SK-N-SH (cell line): ENCODE measurements at regions not wholly inside any gene's neighbourhood (a gene's known extent, or its start where the extent isn't known, plus 50 kb on each side); places are given as distances from the start of the nearest gene placed in this dataset.

Experiments used
- CTCF ChIA-PET: fragments of 300-600, 350-600 bp; formaldehyde crosslinking; extraction: SDS; loops from one replicate; lab custom pipeline; 2021; lab: Yijun Ruan, JAX
- POLR2A ChIA-PET: fragments of 350-600 bp; sonication (Branson Sonifier 250); formaldehyde crosslinking; extraction: SDS; loops from one replicate; lab custom pipeline; 2020; ENCODE audit warnings: antibody characterized with exemption, inconsistent platforms; lab: Yijun Ruan, JAX
- DNase-seq: peaks from one replicate; pipeline ENCODE4 v3.0.0; 2012
- H2AFZ ChIP-seq: fragments of 200-600 bp; sonication (generic); 2 replicates; pipeline ENCODE4 v1.8.1; 2016; ENCODE audit warnings: antibody characterized with exemption, mild to moderate bottlenecking, low read depth
- H3F3A ChIP-seq: fragments of 200-600 bp; sonication (generic); replicated peaks from 2 replicates; pipeline ENCODE3; 2016; ENCODE audit warnings: antibody characterized with exemption, mild to moderate bottlenecking; ENCODE audit not compliant: insufficient read depth
- H3K27ac ChIP-seq, 2 experiments: fragments of 200-500 bp in 1 of 2; fragments of 200-600 bp in 1 of 2; sonication (Bioruptor generic) in 1 of 2; sonication (generic), shearing (Covaris generic) in 1 of 2; 2 replicates each; pipeline versions ENCODE4 v1.5.1 to v1.6.1; 2014 to 2016; ENCODE audit warnings: low read depth in 2 of 2, inconsistent platforms in 1 of 2, low read length in 1 of 2, mild to moderate bottlenecking in 1 of 2, mixed read lengths in 1 of 2
- H3K27me3 ChIP-seq: fragments of 200-600 bp; sonication (generic), shearing (Covaris generic); 2 replicates; pipeline ENCODE4 v1.6.1; 2016; ENCODE audit warnings: mixed run types; ENCODE audit not compliant: insufficient read depth
- H3K36me3 ChIP-seq, 2 experiments: fragments of 200-500 bp in 1 of 2; fragments of 200-600 bp in 1 of 2; sonication (Bioruptor generic) in 1 of 2; sonication (generic) in 1 of 2; replicated peaks in 1 of 2; 2 replicates each; pipeline versions ENCODE3 to v1.5.1; 2014 to 2016; ENCODE audit warnings: low read length in 1 of 2, mild to moderate bottlenecking in 1 of 2; ENCODE audit not compliant: insufficient read depth in 2 of 2, control insufficient read depth in 1 of 2
- H3K4me1 ChIP-seq, 2 experiments: fragments of 200-500 bp in 1 of 2; fragments of 200-600 bp in 1 of 2; sonication (Bioruptor generic) in 1 of 2; sonication (generic), shearing (Covaris generic) in 1 of 2; 2 replicates each; pipeline versions ENCODE4 v1.5.1 to v1.6.1; 2014 to 2016; ENCODE audit warnings: low read depth in 1 of 2, low read length in 1 of 2, mixed run types in 1 of 2; ENCODE audit not compliant: insufficient read depth in 2 of 2, control insufficient read depth in 1 of 2
- H3K4me2 ChIP-seq: fragments of 200-600 bp; sonication (generic), shearing (Covaris generic); 2 replicates; pipeline ENCODE4 v1.6.1; 2017; ENCODE audit warnings: mixed run types
- H3K4me3 ChIP-seq, 2 experiments: fragments of 200-500 bp in 1 of 2; fragments of 200-600 bp in 1 of 2; sonication (Bioruptor generic) in 1 of 2; sonication (generic), shearing (Covaris generic) in 1 of 2; 2 replicates each; pipeline versions ENCODE4 v1.5.1 to v1.8.1; 2014 to 2016; ENCODE audit warnings: low read depth in 2 of 2, inconsistent platforms in 1 of 2, low read length in 1 of 2, mild to moderate bottlenecking in 1 of 2, mixed read lengths in 1 of 2, moderate library complexity in 1 of 2
- H3K79me2 ChIP-seq: fragments of 200-600 bp; sonication (generic); 2 replicates; pipeline ENCODE4 v1.8.1; 2017; ENCODE audit warnings: mild to moderate bottlenecking; ENCODE audit not compliant: insufficient read depth
- H3K9ac ChIP-seq: fragments of 200-600 bp; sonication (generic); 2 replicates; pipeline ENCODE4 v1.6.1; 2017; ENCODE audit warnings: mixed run types
- H3K9me2 ChIP-seq: fragments of 200-600 bp; sonication (generic); 2 replicates; pipeline ENCODE4 v1.6.1; 2017; ENCODE audit warnings: mixed run types
- H3K9me3 ChIP-seq: fragments of 200-600 bp; sonication (generic); 2 replicates; pipeline ENCODE4 v1.6.1; 2017; ENCODE audit warnings: mixed run types, mild to moderate bottlenecking, moderate library complexity
- H4K20me1 ChIP-seq: fragments of 200-600 bp; sonication (generic); 2 replicates; pipeline ENCODE4 v1.6.1; 2017; ENCODE audit warnings: mild to moderate bottlenecking, mixed run types; ENCODE audit not compliant: insufficient read depth
- CHD2 ChIP-seq: fragments of 150-350 bp; IDR thresholded peaks from 2 replicates; pipeline ENCODE4 v1.6.1; 2018; ENCODE audit warnings: low read length; ENCODE audit not compliant: partially characterized antibody
- CTCF ChIP-seq: fragments of 200-600 bp; sonication (generic); IDR thresholded peaks from 2 replicates; pipeline ENCODE4 v1.6.1; 2017; ENCODE audit warnings: antibody characterized with exemption, mild to moderate bottlenecking, moderate library complexity
- ELF1 ChIP-seq: IDR thresholded peaks from 2 replicates; pipeline ENCODE4 v1.4.0; 2012
- EP300 ChIP-seq, 2 experiments: IDR thresholded peaks; 2 replicates each; pipeline versions ENCODE4 v1.4.0 to v1.6.1; 2012; ENCODE audit warnings: borderline replicate concordance in 1 of 2, low read depth in 1 of 2, low read length in 1 of 2
- EZH2phosphoT487 ChIP-seq: fragments of 200-600 bp; sonication (generic); IDR thresholded peaks from 2 replicates; pipeline ENCODE4 v1.6.1; 2017; ENCODE audit warnings: low read depth, mixed run types, mild to moderate bottlenecking, antibody characterized with exemption, moderate library complexity, borderline replicate concordance
- FOXJ3 ChIP-seq: sonication (generic); formaldehyde crosslinking; IDR thresholded peaks from 2 replicates; pipeline ENCODE4 v1.5.1; 2020; ENCODE audit warnings: mild to moderate bottlenecking, missing genetic modification reagents
- FOXM1 ChIP-seq: IDR thresholded peaks from 2 replicates; pipeline ENCODE4 v1.4.0; 2012; ENCODE audit warnings: low read depth, mild to moderate bottlenecking
- JUND ChIP-seq: IDR thresholded peaks from 2 replicates; pipeline ENCODE4 v1.4.0; 2012
- MXI1 ChIP-seq: IDR thresholded peaks from 2 replicates; pipeline ENCODE4 v1.6.1; 2012; ENCODE audit warnings: mild to moderate bottlenecking, low read depth, low read length, improper control_type of control experiment
- NFIC ChIP-seq: IDR thresholded peaks from 2 replicates; pipeline ENCODE4 v1.4.0; 2012; ENCODE audit warnings: borderline replicate concordance
- NRF1 ChIP-seq: IDR thresholded peaks from 2 replicates; pipeline ENCODE4 v1.6.1; 2012; ENCODE audit warnings: low read depth, mild to moderate bottlenecking, low read length
- PBX3 ChIP-seq: IDR thresholded peaks from 2 replicates; pipeline ENCODE4; 2012
- REST ChIP-seq: IDR thresholded peaks from 2 replicates; pipeline ENCODE4 v1.6.1; 2012; ENCODE audit warnings: mild to moderate bottlenecking, low read depth, low read length, moderate library complexity
- RFX5 ChIP-seq: IDR thresholded peaks from 2 replicates; pipeline ENCODE4 v1.6.1; 2012; ENCODE audit warnings: mild to moderate bottlenecking, improper control_type of control experiment, low read length
- SIN3A ChIP-seq: IDR thresholded peaks from 2 replicates; pipeline ENCODE4 v1.6.1; 2012; ENCODE audit warnings: low read depth, mild to moderate bottlenecking, low read length, moderate library complexity, borderline replicate concordance
- SMC3 ChIP-seq: IDR thresholded peaks from 2 replicates; pipeline ENCODE4 v1.6.1; 2012; ENCODE audit warnings: low read depth, low read length, improper control_type of control experiment
- TAF1 ChIP-seq: IDR thresholded peaks from 2 replicates; pipeline ENCODE4 v1.6.1; 2012; ENCODE audit warnings: low read depth, mild to moderate bottlenecking, low read length, moderate library complexity, borderline replicate concordance
- TCF12 ChIP-seq: IDR thresholded peaks from 2 replicates; pipeline ENCODE4 v1.4.0; 2012
- TEAD4 ChIP-seq: IDR thresholded peaks from 2 replicates; pipeline ENCODE4 v1.4.0; 2012; ENCODE audit warnings: mild to moderate bottlenecking, borderline replicate concordance; ENCODE audit not compliant: insufficient read depth
- USF2 ChIP-seq: fragments of 150-350 bp; IDR thresholded peaks from 2 replicates; pipeline ENCODE4 v1.6.1; 2017; ENCODE audit warnings: antibody characterized with exemption, low read length, low read depth, borderline replicate concordance
- WGBS: methylation state at CpG from one replicate; pipeline ENCODE4 v1.1.6; 2017; ENCODE audit warnings: low lambda C conversion rate; 5-methylcytosine and 5-hydroxymethylcytosine counted together

- Histone ChIP-seq H3K9ac (no peak overlapping the region), H3K4me1 (no peaks in the 10 kb centered on the region), H3K4me3 (no peak overlapping the region), H3K9me3 (no peaks in the 10 kb centered on the region; the same call in 1 of the 2 replicates), H3F3A (no peaks in the 10 kb centered on the region), H4K20me1 (no peaks in the 10 kb centered on the region), H3K36me3 (no peaks in the 10 kb centered on the region), H3K9me2 (no peaks in the 10 kb centered on the region; the same call in 1 of the 2 replicates), H3K79me2 (no peaks in the 10 kb centered on the region), H3K27ac (no peak overlapping the region), H2AFZ (no peak overlapping the region), H3K4me2 (no peak overlapping the region), H3K27me3 (no peaks in the 10 kb centered on the region)
- WGBS, result 1% methylated on average over 5 of the region's 5 CpGs
- CTCF ChIA-PET, result no interaction called here
- DNase-seq, result no peak
- no peak for TF ChIP-seq EP300 (IDR thresholded peaks at IDR 0.05; ENCODE audit: borderline replicate concordance in 1 of 2, low read depth in 1 of 2, low read length in 1 of 2)
- POLR2A ChIA-PET, result interaction anchor here (0.7 kb wide), 1 partner anchor 9 kb away, joined by 3 read pairs; no protein-coding TSS in a partner anchor
These were observed 810.6 kb downstream of the EPHA7 start for GRCh38 chr6:92608751-92609150.

GRCh38 chr6:92593201-92593600 is 826.2 kb downstream of the EPHA7 start:
- no peak overlapping the region for H3K4me2 ChIP-seq
- no peaks in the 10 kb centered on the region for H3K36me3 ChIP-seq
- TF ChIP-seq SIN3A, result no peak
- TF ChIP-seq TCF12, result no peak
- no peak for TF ChIP-seq PBX3
- no peak for TF ChIP-seq ELF1
- no peak for TF ChIP-seq CTCF
- TF ChIP-seq FOXM1, result no peak
- no peak for TF ChIP-seq MXI1
- TF ChIP-seq SMC3, result no peak
- TF ChIP-seq TEAD4, result no peak
- TF ChIP-seq REST, result no peak
- no peak for TF ChIP-seq JUND
- TF ChIP-seq EZH2phosphoT487, result no peak
- TF ChIP-seq CHD2, result no peak
- no peak for TF ChIP-seq NRF1
- no peak for TF ChIP-seq RFX5
- no peak for TF ChIP-seq NFIC
- no peak for TF ChIP-seq TAF1
- TF ChIP-seq USF2, result no peak
- no peak for TF ChIP-seq FOXJ3 (CRISPR knock-in tag)
- no peaks in the 10 kb centered on the region for H3K4me1 ChIP-seq
- POLR2A ChIA-PET, result no interaction called here
- no peaks in the 10 kb centered on the region for H3K9me3 ChIP-seq
- H3K4me3 ChIP-seq, result no peak overlapping the region
- H4K20me1 ChIP-seq, result no peaks in the 10 kb centered on the region
- no peaks in the 10 kb centered on the region for H3K27me3 ChIP-seq
- CTCF ChIA-PET, result no interaction called here
- 33% methylated on average over 2 of the region's 2 CpGs for WGBS
- H3K27ac ChIP-seq, result no peak overlapping the region
- no peaks in the 10 kb centered on the region for H3K79me2 ChIP-seq
- H3F3A ChIP-seq, result no peaks in the 10 kb centered on the region
- no peak overlapping the region for H3K9ac ChIP-seq
- no peak for DNase-seq
- H3K9me2 ChIP-seq, result no peaks in the 10 kb centered on the region
- H2AFZ ChIP-seq, result no peak overlapping the region
